SK-N-MC (cell line): ENCODE measurements at regions not wholly inside any gene's neighbourhood (a gene's known extent, or its start where the extent isn't known, plus 50 kb on each side); places are given as distances from the start of the nearest gene placed in this dataset.

Experiments
- DNase-seq: peaks from one replicate; pipeline ENCODE4 v3.0.0-alpha.2; 2011; ENCODE audit warnings: low read depth, low spot score
- H3K27ac ChIP-seq: fragments of 200-600 bp; sonication (generic); 2 replicates; pipeline ENCODE4 v1.5.1; 2016; ENCODE audit warnings: mixed run types
- H3K36me3 ChIP-seq: fragments of 200-600 bp; sonication (generic); 2 replicates; pipeline ENCODE4 v1.6.1; 2017; ENCODE audit warnings: antibody characterized with exemption, low read length, mixed read lengths; ENCODE audit not compliant: insufficient read depth
- H3K4me3 ChIP-seq: fragments of 200-600 bp; sonication (generic); 2 replicates; pipeline ENCODE4 v1.5.1; 2016
- H3K9ac ChIP-seq: fragments of 200-600 bp; sonication (generic); 2 replicates; pipeline ENCODE4 v1.8.0; 2017; ENCODE audit warnings: mixed run types, mixed read lengths; ENCODE audit not compliant: insufficient read length
- H3K9me3 ChIP-seq: fragments of 200-600 bp; sonication (generic); 2 replicates; pipeline ENCODE4 v1.6.1; 2017; ENCODE audit warnings: low read depth, mild to moderate bottlenecking, antibody characterized with exemption, low read length, moderate library complexity, mixed read lengths
- EZH2 ChIP-seq: fragments of 200-600 bp; sonication (generic); IDR thresholded peaks from one replicate; pipeline ENCODE4 v1.6.1; 2017; ENCODE audit warnings: antibody characterized with exemption
- FOXP2 ChIP-seq: optimal IDR thresholded peaks from 2 replicates; pipeline ENCODE3; 2011; ENCODE audit warnings: mild to moderate bottlenecking, moderate library complexity; ENCODE audit not compliant: insufficient read depth; ENCODE audit errors: extremely low read length, control extremely low read depth
- POLR2AphosphoS5 ChIP-seq: IDR thresholded peaks from 2 replicates; pipeline ENCODE4 v1.6.1; 2012; ENCODE audit warnings: mild to moderate bottlenecking, low read depth, low read length, borderline replicate concordance

- Histone ChIP-seq H3K27ac (no peak overlapping the region), H3K4me3 (no peak overlapping the region), H3K36me3 (no peaks in the 10 kb centered on the region), H3K9ac (no peak overlapping the region), H3K9me3 (no peaks in the 10 kb centered on the region)
- no peak for DNase-seq
- TF ChIP-seq EZH2 (no peak), POLR2AphosphoS5 (no peak), FOXP2 (no peak)
Observed at GRCh38 chr1:118303534-118303933, 118.5 kb upstream of the SPAG17 start.

- DNase-seq, result no peak
- H3K27ac ChIP-seq, result no peak overlapping the region
- H3K9ac ChIP-seq, result no peak overlapping the region
- no peaks in the 10 kb centered on the region for H3K9me3 ChIP-seq
- H3K4me3 ChIP-seq, result no peak overlapping the region
- TF ChIP-seq EZH2 (no peak), POLR2AphosphoS5 (no peak), FOXP2 (no peak)
- H3K36me3 ChIP-seq, result no peaks in the 10 kb centered on the region
Observed at GRCh38 chr1:118303064-118303463, 118.0 kb upstream of the SPAG17 start.

GRCh38 chr1:118302145-118302544 lies 117.1 kb upstream of the SPAG17 start:
- Histone ChIP-seq H3K36me3 (no peaks in the 10 kb centered on the region), H3K27ac (no peak overlapping the region), H3K9me3 (no peaks in the 10 kb centered on the region), H3K4me3 (no peak overlapping the region), H3K9ac (no peak overlapping the region)
- TF ChIP-seq EZH2 (no peak), POLR2AphosphoS5 (no peak), FOXP2 (no peak)
- no peak for DNase-seq

GRCh38 chr1:118300808-118301207 lies 115.8 kb upstream of the SPAG17 start:
- TF ChIP-seq EZH2 (no peak), POLR2AphosphoS5 (no peak), FOXP2 (no peak)
- no peaks in the 10 kb centered on the region for H3K36me3 ChIP-seq
- no peak overlapping the region for H3K4me3 ChIP-seq
- no peak overlapping the region for H3K27ac ChIP-seq
- H3K9me3 ChIP-seq, result no peaks in the 10 kb centered on the region
- H3K9ac ChIP-seq, result no peak overlapping the region
- no peak for DNase-seq

- H3K9me3 ChIP-seq, result no peaks in the 10 kb centered on the region
- TF ChIP-seq EZH2 (no peak), POLR2AphosphoS5 (no peak), FOXP2 (no peak)
- H3K4me3 ChIP-seq, result no peak overlapping the region
- H3K36me3 ChIP-seq, result no peaks in the 10 kb centered on the region
- H3K27ac ChIP-seq, result no peak overlapping the region
- no peak for DNase-seq
- no peak overlapping the region for H3K9ac ChIP-seq
Observed at GRCh38 chr1:118298397-118298796, 113.4 kb upstream of the SPAG17 start.

- H3K9ac ChIP-seq, result no peak overlapping the region
- TF ChIP-seq FOXP2, result no peak
- TF ChIP-seq POLR2AphosphoS5, result no peak
- TF ChIP-seq EZH2, result no peak
- no peak overlapping the region for H3K4me3 ChIP-seq
- no peaks in the 10 kb centered on the region for H3K9me3 ChIP-seq
- H3K36me3 ChIP-seq, result no peaks in the 10 kb centered on the region
- no peak overlapping the region for H3K27ac ChIP-seq
- no peak for DNase-seq
Observed at GRCh38 chr1:118297521-118297920, 112.5 kb upstream of the SPAG17 start.

- Histone ChIP-seq H3K9me3 (no peaks in the 10 kb centered on the region), H3K27ac (no peak overlapping the region), H3K36me3 (no peaks in the 10 kb centered on the region), H3K9ac (no peak overlapping the region), H3K4me3 (no peak overlapping the region)
- DNase-seq, result no peak
- TF ChIP-seq POLR2AphosphoS5 (no peak), EZH2 (no peak), FOXP2 (no peak)
Observed at GRCh38 chr1:118294875-118295642, 110.0 kb upstream of the SPAG17 start.

- DNase-seq, result no peak
- no peak overlapping the region for H3K27ac ChIP-seq
- H3K9ac ChIP-seq, result no peak overlapping the region
- no peaks in the 10 kb centered on the region for H3K9me3 ChIP-seq
- no peaks in the 10 kb centered on the region for H3K36me3 ChIP-seq
- no peak overlapping the region for H3K4me3 ChIP-seq
- TF ChIP-seq POLR2AphosphoS5 (no peak), EZH2 (no peak), FOXP2 (no peak)
Observed at GRCh38 chr1:118291661-118292060, 106.6 kb upstream of the SPAG17 start.

GRCh38 chr1:118290571-118290970 lies 105.5 kb upstream of the SPAG17 start:
- Histone ChIP-seq H3K27ac (no peak overlapping the region), H3K9ac (no peak overlapping the region), H3K36me3 (no peaks in the 10 kb centered on the region), H3K4me3 (no peak overlapping the region), H3K9me3 (no peaks in the 10 kb centered on the region)
- TF ChIP-seq FOXP2, result no peak
- TF ChIP-seq POLR2AphosphoS5, result no peak
- TF ChIP-seq EZH2, result no peak
- no peak for DNase-seq
